ENCODE measurements at regions not wholly inside any gene's neighbourhood (a gene's known extent, or its start where the extent isn't known, plus 50 kb on each side); places are given as distances from the start of the nearest gene placed in this dataset.

GRCh38 chr16:50425648-50426047, 56.9 kb upstream of the BRD7 start:
- TF ChIP-seq POLR2A (IDR thresholded peaks at IDR 0.05): no peak
- no peak for TF ChIP-seq CTCF (IDR thresholded peaks at IDR 0.05)
- TF ChIP-seq POLR2AphosphoS5 (IDR thresholded peaks at IDR 0.05): no peak
- 37% methylated on average over 8 of the region's 8 CpGs for WGBS
- intact Hi-C loops (cut with DNase I): no loop called here
- Histone ChIP-seq H3K9me3 (no peaks in the 10 kb centered on the region), H3K4me3 (no peak overlapping the region), H3K27me3 (replicated peaks; ENCODE audit: insufficient read depth) (no peaks in the 10 kb centered on the region), H3K27ac (no peak overlapping the region), H3K36me3 (no peaks in the 10 kb centered on the region), H3K4me1 (replicated peaks) (no peaks in the 10 kb centered on the region)
- DNase-seq (ENCODE audit: low spot score): no peak

GRCh38 chr16:50425044-50425443, 56.3 kb upstream of the BRD7 start:
- no peaks in the 10 kb centered on the region for H3K4me1 ChIP-seq (replicated peaks)
- no peaks in the 10 kb centered on the region for H3K9me3 ChIP-seq
- WGBS: 91% methylated on average over 3 of the region's 3 CpGs
- no peak overlapping the region for H3K27ac ChIP-seq
- no peak overlapping the region for H3K4me3 ChIP-seq
- no peak for DNase-seq (ENCODE audit: low spot score)
- intact Hi-C loops (cut with DNase I): no loop called here
- no peaks in the 10 kb centered on the region for H3K27me3 ChIP-seq (replicated peaks; ENCODE audit: insufficient read depth)
- H3K36me3 ChIP-seq: no peaks in the 10 kb centered on the region
- no peak for TF ChIP-seq POLR2AphosphoS5 (IDR thresholded peaks at IDR 0.05)
- TF ChIP-seq CTCF (IDR thresholded peaks at IDR 0.05): no peak
- TF ChIP-seq POLR2A (IDR thresholded peaks at IDR 0.05): no peak

GRCh38 chr16:50422926-50423325, 54.1 kb upstream of the BRD7 start:
- Histone ChIP-seq H3K27me3 (replicated peaks; ENCODE audit: insufficient read depth) (no peaks in the 10 kb centered on the region), H3K36me3 (no peaks in the 10 kb centered on the region), H3K4me3 (no peak overlapping the region), H3K4me1 (replicated peaks) (no peaks in the 10 kb centered on the region), H3K9me3 (no peaks in the 10 kb centered on the region), H3K27ac (no peak overlapping the region)
- intact Hi-C loops (cut with DNase I): no loop called here
- no peak for DNase-seq (ENCODE audit: low spot score)
- WGBS: 92% methylated on average over 1 of the region's 1 CpG
- TF ChIP-seq POLR2A (IDR thresholded peaks at IDR 0.05): no peak
- TF ChIP-seq POLR2AphosphoS5 (IDR thresholded peaks at IDR 0.05): no peak
- TF ChIP-seq CTCF (IDR thresholded peaks at IDR 0.05): no peak

- no peak overlapping the region for H3K27ac ChIP-seq
- intact Hi-C loops (cut with DNase I): no loop called here
- TF ChIP-seq CTCF (IDR thresholded peaks at IDR 0.05) (no peak), POLR2A (IDR thresholded peaks at IDR 0.05) (no peak), POLR2AphosphoS5 (IDR thresholded peaks at IDR 0.05) (no peak)
Observed at GRCh38 chr16:50419116-50419515, 50.3 kb upstream of the BRD7 start.

More at GRCh38 chr16:50419116-50419515, 50.3 kb upstream of the BRD7 start:
- Histone ChIP-seq H3K4me1 (replicated peaks) (no peaks in the 10 kb centered on the region), H3K36me3 (no peaks in the 10 kb centered on the region), H3K9me3 (no peaks in the 10 kb centered on the region), H3K4me3 (no peak overlapping the region), H3K27me3 (replicated peaks; ENCODE audit: insufficient read depth) (no peaks in the 10 kb centered on the region)
- no peak for DNase-seq (ENCODE audit: low spot score)
